ENCODE measurements at regions not wholly inside any gene's neighbourhood (a gene's known extent, or its start where the extent isn't known, plus 50 kb on each side); places are given as distances from the start of the nearest gene placed in this dataset.

DNA sequence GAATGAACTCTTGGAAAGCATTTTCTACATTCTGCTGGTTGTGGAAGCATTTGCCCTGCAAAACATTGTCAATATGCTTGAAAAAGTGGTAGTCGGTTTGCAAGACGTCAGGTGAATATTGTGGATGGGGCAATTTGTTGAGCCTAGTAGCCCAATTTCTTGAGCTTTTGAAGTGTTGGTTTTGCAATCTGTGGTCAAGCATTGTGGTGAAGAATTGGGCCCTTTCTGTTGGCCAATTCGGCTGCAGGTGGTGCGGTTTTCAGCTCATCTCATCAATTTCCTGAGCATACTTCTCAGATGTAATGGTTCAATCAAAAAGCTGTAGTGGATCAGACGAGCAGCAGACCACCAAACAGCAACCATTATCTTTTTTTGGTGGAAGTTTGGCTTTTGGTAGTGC, 426.8 kb upstream of the CDH9 start:
- Histone ChIP-seq H3K36me3 (ENCODE audit: insufficient read depth) (no peaks in the 10 kb centered on the region), H2AFZ (ENCODE audit: low read depth) (peak overlapping the region; percentile 4; the same call in 1 of the 2 replicates), H3K27ac (peak overlapping the region; percentile 66), H3K4me2 (peak overlapping the region; percentile 52), H4K20me1 (ENCODE audit: insufficient read depth) (no peaks in the 10 kb centered on the region), H3K9ac (no peak overlapping the region; the same call in 1 of the 2 replicates), H3K4me1 (ENCODE audit: low read depth, poor library complexity, severe bottlenecking) (peaks cover 70% of the 10 kb centered on the region), H3K4me3 (IDR thresholded peaks at IDR 0.05; ENCODE audit: insufficient read depth, low read depth, low read length) (no peak overlapping the region), H3K27me3 (ENCODE audit: insufficient read depth, low read depth) (no peaks in the 10 kb centered on the region), H3K79me2 (ENCODE audit: insufficient read depth, low read depth) (no peaks in the 10 kb centered on the region)
- TF ChIP-seq, protein P1, sequence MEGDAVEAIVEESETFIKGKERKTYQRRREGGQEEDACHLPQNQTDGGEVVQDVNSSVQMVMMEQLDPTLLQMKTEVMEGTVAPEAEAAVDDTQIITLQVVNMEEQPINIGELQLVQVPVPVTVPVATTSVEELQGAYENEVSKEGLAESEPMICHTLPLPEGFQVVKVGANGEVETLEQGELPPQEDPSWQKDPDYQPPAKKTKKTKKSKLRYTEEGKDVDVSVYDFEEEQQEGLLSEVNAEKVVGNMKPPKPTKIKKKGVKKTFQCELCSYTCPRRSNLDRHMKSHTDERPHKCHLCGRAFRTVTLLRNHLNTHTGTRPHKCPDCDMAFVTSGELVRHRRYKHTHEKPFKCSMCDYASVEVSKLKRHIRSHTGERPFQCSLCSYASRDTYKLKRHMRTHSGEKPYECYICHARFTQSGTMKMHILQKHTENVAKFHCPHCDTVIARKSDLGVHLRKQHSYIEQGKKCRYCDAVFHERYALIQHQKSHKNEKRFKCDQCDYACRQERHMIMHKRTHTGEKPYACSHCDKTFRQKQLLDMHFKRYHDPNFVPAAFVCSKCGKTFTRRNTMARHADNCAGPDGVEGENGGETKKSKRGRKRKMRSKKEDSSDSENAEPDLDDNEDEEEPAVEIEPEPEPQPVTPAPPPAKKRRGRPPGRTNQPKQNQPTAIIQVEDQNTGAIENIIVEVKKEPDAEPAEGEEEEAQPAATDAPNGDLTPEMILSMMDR (conservative IDR thresholded peaks at IDR 0.05; ENCODE audit: low read depth, low read length) = no peak

DNA sequence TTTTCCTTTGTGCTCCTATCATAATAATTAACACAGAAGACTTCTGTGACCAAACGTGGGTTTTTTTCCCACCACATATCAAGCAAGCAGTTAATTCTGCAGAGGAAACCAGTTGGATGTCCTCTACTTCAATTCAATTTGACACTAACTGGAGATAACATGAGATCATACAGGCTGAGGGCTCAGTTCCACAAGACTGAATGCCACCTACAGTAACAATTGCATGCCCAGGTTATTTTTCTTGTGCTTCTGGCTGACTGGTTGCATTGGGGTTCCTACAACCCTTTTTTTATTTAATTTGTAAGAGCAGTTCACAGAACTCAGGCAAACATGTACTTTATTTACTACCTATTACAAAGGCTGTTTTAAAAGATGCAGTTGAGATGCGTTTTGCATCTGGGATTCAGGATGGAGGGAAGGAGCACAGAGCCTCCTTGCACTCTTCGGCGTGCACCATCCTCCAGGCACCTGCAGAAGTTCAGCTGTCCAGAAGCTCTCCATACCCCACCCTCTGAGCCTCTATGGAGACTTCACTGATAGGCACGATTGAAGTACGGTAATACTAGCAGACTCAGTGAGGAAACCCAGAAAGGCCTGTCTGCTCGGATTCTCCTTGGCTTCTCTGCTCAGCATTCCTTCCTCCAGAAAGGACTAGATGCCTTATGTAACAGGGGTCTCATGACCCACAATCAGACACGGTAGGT, 425.2 kb upstream of the CDH9 start:
- Histone ChIP-seq H3K36me3 (ENCODE audit: insufficient read depth) (no peaks in the 10 kb centered on the region), H3K4me1 (ENCODE audit: low read depth, poor library complexity, severe bottlenecking) (peaks cover 63% of the 10 kb centered on the region), H3K9ac (no peak overlapping the region; the same call in 1 of the 2 replicates), H3K27ac (peak overlapping the region; percentile 66), H3K4me2 (peak overlapping the region; percentile 52; the same call in 1 of the 2 replicates), H2AFZ (ENCODE audit: low read depth) (peak overlapping the region; percentile 44; the same call in 1 of the 2 replicates), H3K79me2 (ENCODE audit: insufficient read depth, low read depth) (no peaks in the 10 kb centered on the region), H3K4me3 (IDR thresholded peaks at IDR 0.05; ENCODE audit: insufficient read depth, low read depth, low read length) (no peak overlapping the region), H4K20me1 (ENCODE audit: insufficient read depth) (no peaks in the 10 kb centered on the region), H3K27me3 (ENCODE audit: insufficient read depth, low read depth) (no peaks in the 10 kb centered on the region)
- TF ChIP-seq, protein P1 (conservative IDR thresholded peaks at IDR 0.05; ENCODE audit: low read depth, low read length) = no peak

DNA sequence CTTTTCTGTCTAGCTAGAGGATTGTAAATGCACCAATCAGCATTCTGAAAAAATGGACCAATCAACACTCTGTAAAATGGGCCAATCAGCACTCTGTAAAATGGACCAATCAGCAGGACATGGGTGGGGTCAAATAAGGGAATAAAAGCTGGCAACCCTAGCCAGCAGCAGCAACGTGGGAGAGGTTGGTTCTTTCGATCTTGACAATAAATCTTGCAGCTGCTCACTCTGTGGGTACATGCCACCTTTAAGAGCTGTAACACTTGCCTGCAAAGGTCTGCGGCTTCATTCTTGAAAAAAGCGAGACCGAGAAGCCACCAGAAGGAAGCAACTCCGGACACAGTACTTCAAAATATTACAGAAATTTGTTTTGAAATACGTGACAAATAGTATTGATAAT, 424.6 kb upstream of the CDH9 start:
- Histone ChIP-seq H3K79me2 (ENCODE audit: insufficient read depth, low read depth) (no peaks in the 10 kb centered on the region), H3K27ac (peak overlapping the region; percentile 66), H3K4me1 (ENCODE audit: low read depth, poor library complexity, severe bottlenecking) (peaks cover 63% of the 10 kb centered on the region), H3K36me3 (ENCODE audit: insufficient read depth) (no peaks in the 10 kb centered on the region), H3K4me3 (IDR thresholded peaks at IDR 0.05; ENCODE audit: insufficient read depth, low read depth, low read length) (no peak overlapping the region), H3K27me3 (ENCODE audit: insufficient read depth, low read depth) (no peaks in the 10 kb centered on the region), H2AFZ (ENCODE audit: low read depth) (no peak overlapping the region), H4K20me1 (ENCODE audit: insufficient read depth) (no peaks in the 10 kb centered on the region), H3K4me2 (peak overlapping the region; percentile 52; the same call in 1 of the 2 replicates), H3K9ac (no peak overlapping the region)
- TF ChIP-seq, protein P1 (conservative IDR thresholded peaks at IDR 0.05; ENCODE audit: low read depth, low read length) = no peak

DNA sequence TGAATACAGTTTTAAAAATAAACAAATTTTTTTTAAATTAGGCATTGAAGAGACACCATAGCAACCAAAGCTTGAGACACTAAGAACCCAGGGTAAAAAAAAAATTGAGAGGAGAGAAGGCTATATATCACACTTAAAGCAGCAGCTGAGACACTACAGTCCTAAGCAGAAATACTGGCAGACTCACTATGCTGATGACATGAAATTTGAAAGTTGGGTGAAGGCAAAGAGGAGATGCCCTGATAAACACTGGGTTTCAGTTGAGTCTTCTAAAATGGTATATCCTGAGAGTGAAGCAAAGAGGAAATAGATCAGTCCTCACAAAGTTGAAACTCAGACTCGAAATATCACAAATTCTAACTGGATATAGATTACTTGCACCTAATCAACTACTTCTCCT, 419.9 kb upstream of the CDH9 start:
- TF ChIP-seq, protein P1 (conservative IDR thresholded peaks at IDR 0.05; ENCODE audit: low read depth, low read length) = no peak
- Histone ChIP-seq H4K20me1 (ENCODE audit: insufficient read depth) (no peaks in the 10 kb centered on the region), H3K36me3 (ENCODE audit: insufficient read depth) (no peaks in the 10 kb centered on the region), H2AFZ (ENCODE audit: low read depth) (no peak overlapping the region), H3K4me1 (ENCODE audit: low read depth, poor library complexity, severe bottlenecking) (peaks cover 29% of the 10 kb centered on the region), H3K79me2 (ENCODE audit: insufficient read depth, low read depth) (no peaks in the 10 kb centered on the region), H3K27ac (peak overlapping the region; percentile 27; the same call in 1 of the 2 replicates), H3K4me2 (peak overlapping the region; percentile 14; the same call in 1 of the 2 replicates), H3K4me3 (IDR thresholded peaks at IDR 0.05; ENCODE audit: insufficient read depth, low read depth, low read length) (no peak overlapping the region), H3K9ac (no peak overlapping the region), H3K27me3 (ENCODE audit: insufficient read depth, low read depth) (no peaks in the 10 kb centered on the region)
